T-helper 2 cell treated with Interferon-gamma antibody and Interleukin-4, amounts not matched to agents 5 μg/mL and 100 μg/mL, for 36 hours (primary cell): ENCODE measurements at regions not wholly inside any gene's neighbourhood (a gene's known extent, or its start where the extent isn't known, plus 50 kb on each side); places are given as distances from the start of the nearest gene placed in this dataset.

Source experiments
- DNase-seq: peaks from one replicate; pipeline ENCODE4 v3.0.0; 2021; ENCODE audit warnings: low spot score
- H3K27ac Mint-ChIP-seq: one replicate; pipeline ENCODE4 v1.8.0; 2021; ENCODE audit warnings: mild to moderate bottlenecking, mixed read lengths
- H3K27me3 Mint-ChIP-seq: one replicate; pipeline ENCODE4 v1.8.0; 2021; ENCODE audit warnings: low read depth, mixed read lengths
- H3K36me3 Mint-ChIP-seq: one replicate; pipeline ENCODE4 v1.8.0; 2021; ENCODE audit warnings: low read depth, mixed read lengths
- H3K4me1 Mint-ChIP-seq: one replicate; pipeline ENCODE4 v1.8.0; 2021; ENCODE audit warnings: low read depth, mixed read lengths
- H3K4me3 Mint-ChIP-seq: one replicate; pipeline ENCODE4 v1.8.0; 2022; ENCODE audit warnings: mild to moderate bottlenecking, moderate library complexity, mixed read lengths
- H3K9me3 Mint-ChIP-seq: one replicate; pipeline ENCODE4 v1.8.0; 2021; ENCODE audit warnings: mixed read lengths

GRCh38 chr2:126766295-126766968 lies 110.5 kb downstream of the GYPC start:
- peaks cover 4% of the 10 kb centered on the region for H3K36me3 Mint-ChIP-seq
- H3K27ac Mint-ChIP-seq: no peak overlapping the region
- no peak for DNase-seq
- peaks cover 36% of the 10 kb centered on the region for H3K4me1 Mint-ChIP-seq
- no peak overlapping the region for H3K4me3 Mint-ChIP-seq
- H3K27me3 Mint-ChIP-seq: peaks cover 46% of the 10 kb centered on the region
- no peaks in the 10 kb centered on the region for H3K9me3 Mint-ChIP-seq

- no peaks in the 10 kb centered on the region for H3K9me3 Mint-ChIP-seq
- H3K4me3 Mint-ChIP-seq: no peak overlapping the region
- peaks cover 4% of the 10 kb centered on the region for H3K36me3 Mint-ChIP-seq
- no peak overlapping the region for H3K27ac Mint-ChIP-seq
- no peak for DNase-seq
- peaks cover 46% of the 10 kb centered on the region for H3K27me3 Mint-ChIP-seq
- peaks cover 33% of the 10 kb centered on the region for H3K4me1 Mint-ChIP-seq
Measured at GRCh38 chr2:126766969-126767296, 111.0 kb downstream of the GYPC start.

GRCh38 chr2:126769118-126769517 lies 113.2 kb downstream of the GYPC start:
- DNase-seq: no peak
- no peaks in the 10 kb centered on the region for H3K9me3 Mint-ChIP-seq
- peaks cover 17% of the 10 kb centered on the region for H3K4me1 Mint-ChIP-seq
- H3K27ac Mint-ChIP-seq: no peak overlapping the region
- H3K27me3 Mint-ChIP-seq: peaks cover 39% of the 10 kb centered on the region
- H3K36me3 Mint-ChIP-seq: no peaks in the 10 kb centered on the region
- no peak overlapping the region for H3K4me3 Mint-ChIP-seq

- DNase-seq: no peak
- peaks cover 33% of the 10 kb centered on the region for H3K27me3 Mint-ChIP-seq
- H3K4me1 Mint-ChIP-seq: peaks cover 17% of the 10 kb centered on the region
- no peaks in the 10 kb centered on the region for H3K9me3 Mint-ChIP-seq
- H3K27ac Mint-ChIP-seq: no peak overlapping the region
- H3K36me3 Mint-ChIP-seq: no peaks in the 10 kb centered on the region
- no peak overlapping the region for H3K4me3 Mint-ChIP-seq
Measured at GRCh38 chr2:126770466-126770865, 114.5 kb downstream of the GYPC start.

- H3K9me3 Mint-ChIP-seq: no peaks in the 10 kb centered on the region
- H3K27me3 Mint-ChIP-seq: peaks cover 33% of the 10 kb centered on the region
- no peak overlapping the region for H3K4me3 Mint-ChIP-seq
- peaks cover 15% of the 10 kb centered on the region for H3K4me1 Mint-ChIP-seq
- no peak for DNase-seq
- no peak overlapping the region for H3K27ac Mint-ChIP-seq
- no peaks in the 10 kb centered on the region for H3K36me3 Mint-ChIP-seq
Measured at GRCh38 chr2:126771094-126771493, 115.1 kb downstream of the GYPC start.

- peaks cover 10% of the 10 kb centered on the region for H3K4me1 Mint-ChIP-seq
- H3K4me3 Mint-ChIP-seq: no peak overlapping the region
- H3K27me3 Mint-ChIP-seq: peaks cover 36% of the 10 kb centered on the region
- H3K27ac Mint-ChIP-seq: no peak overlapping the region
- no peak for DNase-seq
- no peaks in the 10 kb centered on the region for H3K36me3 Mint-ChIP-seq
- H3K9me3 Mint-ChIP-seq: no peaks in the 10 kb centered on the region
Measured at GRCh38 chr2:126771501-126772195, 115.7 kb downstream of the GYPC start.

- no peak overlapping the region for H3K27ac Mint-ChIP-seq
- DNase-seq: no peak
- H3K27me3 Mint-ChIP-seq: peaks cover 26% of the 10 kb centered on the region
- no peaks in the 10 kb centered on the region for H3K9me3 Mint-ChIP-seq
- peaks cover 13% of the 10 kb centered on the region for H3K4me1 Mint-ChIP-seq
- H3K4me3 Mint-ChIP-seq: no peak overlapping the region
- no peaks in the 10 kb centered on the region for H3K36me3 Mint-ChIP-seq
Measured at GRCh38 chr2:126774290-126774689, 118.3 kb downstream of the GYPC start.

GRCh38 chr2:126774761-126775160 lies 118.8 kb downstream of the GYPC start:
- no peaks in the 10 kb centered on the region for H3K36me3 Mint-ChIP-seq
- no peak overlapping the region for H3K27ac Mint-ChIP-seq
- peaks cover 10% of the 10 kb centered on the region for H3K4me1 Mint-ChIP-seq
- H3K27me3 Mint-ChIP-seq: peaks cover 23% of the 10 kb centered on the region
- no peak for DNase-seq
- no peak overlapping the region for H3K4me3 Mint-ChIP-seq
- H3K9me3 Mint-ChIP-seq: no peaks in the 10 kb centered on the region

GRCh38 chr2:126775300-126775985 lies 119.5 kb downstream of the GYPC start:
- no peak overlapping the region for H3K27ac Mint-ChIP-seq

GRCh38 chr2:126776255-126776654 lies 120.3 kb downstream of the GYPC start:
- Mint-ChIP-seq H3K4me3 (peak overlapping the region; percentile 82), H3K4me1 (peaks cover 10% of the 10 kb centered on the region), H3K27ac (no peak overlapping the region), H3K36me3 (no peaks in the 10 kb centered on the region), H3K27me3 (peaks cover 22% of the 10 kb centered on the region), H3K9me3 (no peaks in the 10 kb centered on the region)
- no peak for DNase-seq

More at GRCh38 chr2:126775300-126775985, 119.5 kb downstream of the GYPC start:
- H3K36me3 Mint-ChIP-seq: no peaks in the 10 kb centered on the region
- peak overlapping the region; percentile 82 for H3K4me3 Mint-ChIP-seq
- no peaks in the 10 kb centered on the region for H3K9me3 Mint-ChIP-seq
- H3K4me1 Mint-ChIP-seq: peaks cover 10% of the 10 kb centered on the region
- no peak for DNase-seq
- H3K27me3 Mint-ChIP-seq: peaks cover 23% of the 10 kb centered on the region

- H3K4me3 Mint-ChIP-seq: peak overlapping the region; percentile 96
- H3K27ac Mint-ChIP-seq: peak overlapping the region; percentile 87
- no peaks in the 10 kb centered on the region for H3K36me3 Mint-ChIP-seq
- H3K9me3 Mint-ChIP-seq: no peaks in the 10 kb centered on the region
- DNase-seq: peak; percentile 71
- H3K27me3 Mint-ChIP-seq: peaks cover 22% of the 10 kb centered on the region
- peaks cover 10% of the 10 kb centered on the region for H3K4me1 Mint-ChIP-seq
Measured at GRCh38 chr2:126776692-126777619, 121.0 kb downstream of the GYPC start.

- peaks cover 10% of the 10 kb centered on the region for H3K4me1 Mint-ChIP-seq
- H3K27ac Mint-ChIP-seq: peak overlapping the region; percentile 87
- H3K9me3 Mint-ChIP-seq: no peaks in the 10 kb centered on the region
- peaks cover 22% of the 10 kb centered on the region for H3K27me3 Mint-ChIP-seq
- no peaks in the 10 kb centered on the region for H3K36me3 Mint-ChIP-seq
- H3K4me3 Mint-ChIP-seq: peak overlapping the region; percentile 96
- no peak for DNase-seq
Measured at GRCh38 chr2:126777620-126777978, 121.1 kb upstream of the TEX51 start.

- Mint-ChIP-seq H3K4me1 (peaks cover 10% of the 10 kb centered on the region), H3K27ac (no peak overlapping the region), H3K9me3 (no peaks in the 10 kb centered on the region), H3K4me3 (no peak overlapping the region), H3K36me3 (no peaks in the 10 kb centered on the region), H3K27me3 (peaks cover 24% of the 10 kb centered on the region)
- no peak for DNase-seq
Measured at GRCh38 chr2:126778561-126779501, 119.9 kb upstream of the TEX51 start.
